ENCODE measurements at regions not wholly inside any gene's neighbourhood (a gene's known extent, or its start where the extent isn't known, plus 50 kb on each side); places are given as distances from the start of the nearest gene placed in this dataset.

- no peak for TF ChIP-seq CTCF (IDR thresholded peaks at IDR 0.05; ENCODE audit: partially characterized antibody, unreplicated experiment)
Measured at GRCh38 chr4:131044368-131044767, 1948.4 kb downstream of the C4orf33 start.

GRCh38 chr4:131046821-131047220 is 1950.9 kb downstream of the C4orf33 start:
- Mint-ChIP-seq H3K27me3 (ENCODE audit: unreplicated experiment) (no peaks in the 10 kb centered on the region), H3K27ac (ENCODE audit: unreplicated experiment) (no peak overlapping the region), H3K4me3 (ENCODE audit: unreplicated experiment) (no peak overlapping the region), H3K9me3 (ENCODE audit: unreplicated experiment) (no peaks in the 10 kb centered on the region), H3K36me3 (ENCODE audit: unreplicated experiment) (no peaks in the 10 kb centered on the region), H3K4me1 (ENCODE audit: low read depth, unreplicated experiment) (no peaks in the 10 kb centered on the region)
- DNase-seq, result no peak
- TF ChIP-seq CTCF (IDR thresholded peaks at IDR 0.05; ENCODE audit: partially characterized antibody, unreplicated experiment), result no peak

More at GRCh38 chr4:131044368-131044767, 1948.4 kb downstream of the C4orf33 start:
- no peaks in the 10 kb centered on the region for H3K9me3 Mint-ChIP-seq (ENCODE audit: unreplicated experiment)
- no peak overlapping the region for H3K4me3 Mint-ChIP-seq (ENCODE audit: unreplicated experiment)
- no peak for DNase-seq
- H3K36me3 Mint-ChIP-seq (ENCODE audit: unreplicated experiment), result no peaks in the 10 kb centered on the region
- no peaks in the 10 kb centered on the region for H3K27me3 Mint-ChIP-seq (ENCODE audit: unreplicated experiment)
- no peak overlapping the region for H3K27ac Mint-ChIP-seq (ENCODE audit: unreplicated experiment)
- H3K4me1 Mint-ChIP-seq (ENCODE audit: low read depth, unreplicated experiment), result no peaks in the 10 kb centered on the region

GRCh38 chr4:131052646-131053045 is 1956.7 kb downstream of the C4orf33 start:
- Mint-ChIP-seq H3K27me3 (ENCODE audit: unreplicated experiment) (no peaks in the 10 kb centered on the region), H3K9me3 (ENCODE audit: unreplicated experiment) (no peaks in the 10 kb centered on the region), H3K4me1 (ENCODE audit: low read depth, unreplicated experiment) (no peaks in the 10 kb centered on the region), H3K4me3 (ENCODE audit: unreplicated experiment) (no peak overlapping the region), H3K27ac (ENCODE audit: unreplicated experiment) (no peak overlapping the region), H3K36me3 (ENCODE audit: unreplicated experiment) (no peaks in the 10 kb centered on the region)
- TF ChIP-seq CTCF (IDR thresholded peaks at IDR 0.05; ENCODE audit: partially characterized antibody, unreplicated experiment), result no peak
- no peak for DNase-seq

- Mint-ChIP-seq H3K27me3 (ENCODE audit: unreplicated experiment) (no peaks in the 10 kb centered on the region), H3K27ac (ENCODE audit: unreplicated experiment) (no peak overlapping the region), H3K4me1 (ENCODE audit: low read depth, unreplicated experiment) (no peaks in the 10 kb centered on the region), H3K4me3 (ENCODE audit: unreplicated experiment) (no peak overlapping the region), H3K36me3 (ENCODE audit: unreplicated experiment) (no peaks in the 10 kb centered on the region), H3K9me3 (ENCODE audit: unreplicated experiment) (no peaks in the 10 kb centered on the region)
- TF ChIP-seq CTCF (IDR thresholded peaks at IDR 0.05; ENCODE audit: partially characterized antibody, unreplicated experiment), result no peak
- no peak for DNase-seq
Measured at GRCh38 chr4:131054489-131055019, 1958.6 kb downstream of the C4orf33 start.

GRCh38 chr4:131061734-131062133 is 1965.8 kb downstream of the C4orf33 start:
- H3K27ac Mint-ChIP-seq (ENCODE audit: unreplicated experiment), result no peak overlapping the region
- DNase-seq, result no peak
- no peak for TF ChIP-seq CTCF (IDR thresholded peaks at IDR 0.05; ENCODE audit: partially characterized antibody, unreplicated experiment)
- no peaks in the 10 kb centered on the region for H3K36me3 Mint-ChIP-seq (ENCODE audit: unreplicated experiment)
- peaks cover 3% of the 10 kb centered on the region for H3K27me3 Mint-ChIP-seq (ENCODE audit: unreplicated experiment)
- no peaks in the 10 kb centered on the region for H3K4me1 Mint-ChIP-seq (ENCODE audit: low read depth, unreplicated experiment)
- H3K4me3 Mint-ChIP-seq (ENCODE audit: unreplicated experiment), result no peak overlapping the region
- H3K9me3 Mint-ChIP-seq (ENCODE audit: unreplicated experiment), result peaks cover 5% of the 10 kb centered on the region

All from glutamatergic neuron (in vitro differentiated cells).